Fibroblast of villous mesenchyme (primary cell): ENCODE measurements at regions not wholly inside any gene's neighbourhood (a gene's known extent, or its start where the extent isn't known, plus 50 kb on each side); places are given as distances from the start of the nearest gene placed in this dataset.

Source experiments
- DNase-seq: peaks from one replicate; pipeline ENCODE4 v3.0.0-alpha.2; 2010; ENCODE audit warnings: low read depth
- H3K4me3 ChIP-seq: 2 replicates; pipeline ENCODE4 v1.5.1; 2011; ENCODE audit warnings: low read depth, mild to moderate bottlenecking, low read length
- TF ChIP-seq, protein P1 (sequence below): IDR thresholded peaks from 2 replicates; pipeline ENCODE4 v1.5.1; 2012; ENCODE audit warnings: low read depth, mild to moderate bottlenecking, low read length; ENCODE audit not compliant: insufficient read depth

- no peak for DNase-seq
- TF ChIP-seq, protein P1, sequence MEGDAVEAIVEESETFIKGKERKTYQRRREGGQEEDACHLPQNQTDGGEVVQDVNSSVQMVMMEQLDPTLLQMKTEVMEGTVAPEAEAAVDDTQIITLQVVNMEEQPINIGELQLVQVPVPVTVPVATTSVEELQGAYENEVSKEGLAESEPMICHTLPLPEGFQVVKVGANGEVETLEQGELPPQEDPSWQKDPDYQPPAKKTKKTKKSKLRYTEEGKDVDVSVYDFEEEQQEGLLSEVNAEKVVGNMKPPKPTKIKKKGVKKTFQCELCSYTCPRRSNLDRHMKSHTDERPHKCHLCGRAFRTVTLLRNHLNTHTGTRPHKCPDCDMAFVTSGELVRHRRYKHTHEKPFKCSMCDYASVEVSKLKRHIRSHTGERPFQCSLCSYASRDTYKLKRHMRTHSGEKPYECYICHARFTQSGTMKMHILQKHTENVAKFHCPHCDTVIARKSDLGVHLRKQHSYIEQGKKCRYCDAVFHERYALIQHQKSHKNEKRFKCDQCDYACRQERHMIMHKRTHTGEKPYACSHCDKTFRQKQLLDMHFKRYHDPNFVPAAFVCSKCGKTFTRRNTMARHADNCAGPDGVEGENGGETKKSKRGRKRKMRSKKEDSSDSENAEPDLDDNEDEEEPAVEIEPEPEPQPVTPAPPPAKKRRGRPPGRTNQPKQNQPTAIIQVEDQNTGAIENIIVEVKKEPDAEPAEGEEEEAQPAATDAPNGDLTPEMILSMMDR, result no peak
Measured at GRCh38 chr17:56739376-56739775, 94.3 kb downstream of the C17orf67 start.

GRCh38 chr17:56739776-56740175, 93.9 kb downstream of the C17orf67 start:
- DNase-seq, result no peak
- TF ChIP-seq, protein P1, result no peak
- H3K4me3 ChIP-seq, result no peak overlapping the region

More at GRCh38 chr17:56739376-56739775, 94.3 kb downstream of the C17orf67 start:
- no peak overlapping the region for H3K4me3 ChIP-seq

GRCh38 chr17:56740481-56740880, 93.2 kb downstream of the C17orf67 start:
- TF ChIP-seq, protein P1, result no peak

More at GRCh38 chr17:56740481-56740880, 93.2 kb downstream of the C17orf67 start:
- DNase-seq, result no peak
- no peak overlapping the region for H3K4me3 ChIP-seq
